ENCODE measurements at regions not wholly inside any gene's neighbourhood (a gene's known extent, or its start where the extent isn't known, plus 50 kb on each side); places are given as distances from the start of the nearest gene placed in this dataset.

DNA sequence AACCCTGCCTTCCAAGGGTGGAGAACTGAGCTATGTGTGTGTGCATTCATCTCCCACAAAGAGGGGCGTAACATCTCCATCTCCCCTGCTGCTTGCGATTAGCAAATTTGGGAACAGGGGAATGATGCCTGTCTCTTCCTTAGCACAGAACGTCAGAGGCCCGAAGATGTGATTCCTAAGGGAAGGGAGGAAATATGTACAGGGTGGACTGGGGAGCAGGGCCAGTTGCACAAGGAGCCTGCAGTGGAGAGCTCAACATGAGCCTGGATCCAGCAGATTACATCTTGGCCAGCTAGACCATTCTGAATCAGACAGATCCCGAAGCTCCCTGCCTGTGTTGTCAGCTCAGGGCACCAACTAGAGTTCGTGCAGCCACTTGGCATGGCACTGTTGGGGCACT is 118.1 kb downstream of the NGF start:
- TF ChIP-seq, protein P1, sequence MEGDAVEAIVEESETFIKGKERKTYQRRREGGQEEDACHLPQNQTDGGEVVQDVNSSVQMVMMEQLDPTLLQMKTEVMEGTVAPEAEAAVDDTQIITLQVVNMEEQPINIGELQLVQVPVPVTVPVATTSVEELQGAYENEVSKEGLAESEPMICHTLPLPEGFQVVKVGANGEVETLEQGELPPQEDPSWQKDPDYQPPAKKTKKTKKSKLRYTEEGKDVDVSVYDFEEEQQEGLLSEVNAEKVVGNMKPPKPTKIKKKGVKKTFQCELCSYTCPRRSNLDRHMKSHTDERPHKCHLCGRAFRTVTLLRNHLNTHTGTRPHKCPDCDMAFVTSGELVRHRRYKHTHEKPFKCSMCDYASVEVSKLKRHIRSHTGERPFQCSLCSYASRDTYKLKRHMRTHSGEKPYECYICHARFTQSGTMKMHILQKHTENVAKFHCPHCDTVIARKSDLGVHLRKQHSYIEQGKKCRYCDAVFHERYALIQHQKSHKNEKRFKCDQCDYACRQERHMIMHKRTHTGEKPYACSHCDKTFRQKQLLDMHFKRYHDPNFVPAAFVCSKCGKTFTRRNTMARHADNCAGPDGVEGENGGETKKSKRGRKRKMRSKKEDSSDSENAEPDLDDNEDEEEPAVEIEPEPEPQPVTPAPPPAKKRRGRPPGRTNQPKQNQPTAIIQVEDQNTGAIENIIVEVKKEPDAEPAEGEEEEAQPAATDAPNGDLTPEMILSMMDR (conservative IDR thresholded peaks at IDR 0.05 in 1 of 2, IDR thresholded peaks at IDR 0.05 in 1 of 2; ENCODE audit: low read depth in 1 of 2, low read length in 2 of 2) = no peak
- TF ChIP-seq EZH2 (IDR thresholded peaks at IDR 0.05; ENCODE audit: low read length, missing control alignments) = no peak

Data from fibroblast of lung (primary cell).